ENCODE measurements at regions not wholly inside any gene's neighbourhood (a gene's known extent, or its start where the extent isn't known, plus 50 kb on each side); places are given as distances from the start of the nearest gene placed in this dataset.

GRCh38 chr18:43720041-43720440 is 442.8 kb upstream of the SYT4 start:
- Histone ChIP-seq H3K27ac (ENCODE audit: low read depth, low read length) (no peak overlapping the region), H3K27me3 (ENCODE audit: insufficient read depth, low read length) (no peaks in the 10 kb centered on the region), H3K4me3 (replicated peaks in 1 of 2; ENCODE audit: low read depth in 1 of 2, low read length in 2 of 2) (no peak overlapping the region), H3K9me3 (ENCODE audit: control insufficient read depth in 1 of 2, insufficient read depth in 1 of 2, low read depth in 1 of 2, low read length in 2 of 2) (peaks cover 3 to 10% of the 10 kb centered on the region in 2 experiments; a peak in 2 of 4 replicates), H3K79me2 (ENCODE audit: insufficient read depth, low read length) (no peaks in the 10 kb centered on the region), H3K9me2 (ENCODE audit: insufficient read depth) (no peaks in the 10 kb centered on the region), H3K36me3 (ENCODE audit: control insufficient read depth in 1 of 2, insufficient read depth in 2 of 2, low read length in 2 of 2) (no peaks in the 10 kb centered on the region), H2AFZ (ENCODE audit: low read depth, low read length, poor library complexity, severe bottlenecking) (no peak overlapping the region), H3K9ac (ENCODE audit: low read length) (no peak overlapping the region), H3K4me1 (ENCODE audit: control insufficient read depth in 1 of 2, insufficient read depth in 2 of 2, low read length in 2 of 2) (no peaks in the 10 kb centered on the region), H4K20me1 (ENCODE audit: insufficient read depth) (no peaks in the 10 kb centered on the region), H3K4me2 (ENCODE audit: low read length) (no peak overlapping the region)
- BruUV-seq (replicated peaks): no TSS peak
- TF ChIP-seq FOSL1 (IDR thresholded peaks at IDR 0.05; ENCODE audit: low read depth): no peak
- TF ChIP-seq YY1 (IDR thresholded peaks at IDR 0.05; ENCODE audit: extremely low read depth, insufficient replicate concordance, low read depth, low read length): no peak
- no peak for TF ChIP-seq CEBPB (IDR thresholded peaks at IDR 0.05; ENCODE audit: low read depth)
- no peak for TF ChIP-seq CBX3 (IDR thresholded peaks at IDR 0.05; ENCODE audit: low read depth)
- TF ChIP-seq ATF3 (IDR thresholded peaks at IDR 0.05): no peak
- no peak for TF ChIP-seq POLR2AphosphoS5 (IDR thresholded peaks at IDR 0.05; ENCODE audit: low read depth, low read length)
- TF ChIP-seq RAD21 (IDR thresholded peaks at IDR 0.05; ENCODE audit: low read depth): no peak
- no peak for TF ChIP-seq TCF7L2 (IDR thresholded peaks at IDR 0.05; ENCODE audit: borderline replicate concordance, extremely low read depth, insufficient read depth, insufficient read length)
- no peak for TF ChIP-seq ZNF274 (IDR thresholded peaks at IDR 0.05; ENCODE audit: low read depth, low read length)
- TF ChIP-seq EGR1 (IDR thresholded peaks at IDR 0.05; ENCODE audit: low read depth): no peak
- TF ChIP-seq SRF (IDR thresholded peaks at IDR 0.05; ENCODE audit: low read depth): no peak
- no peak for TF ChIP-seq ZBTB33 (IDR thresholded peaks at IDR 0.05; ENCODE audit: extremely low read depth, insufficient replicate concordance, low read length)
- no peak for TF ChIP-seq SP1 (IDR thresholded peaks at IDR 0.05; ENCODE audit: low read depth)
- ChIA-PET RAD21 (ENCODE audit: low non-redundant PET in 1 of 2, low total read pairs in 2 of 2, uncharacterized antibody in 2 of 2, unreplicated experiment in 2 of 2) (no interaction called here), POLR2A (no interaction called here), CTCF (no interaction called here)
- ATAC-seq (no peak), DNase-seq (ENCODE audit: low read depth, low spot score) (no peak)
- intact Hi-C loops (cut with micrococcal nuclease): no loop called here

All from HCT116 (cell line).